ENCODE measurements at regions not wholly inside any gene's neighbourhood (a gene's known extent, or its start where the extent isn't known, plus 50 kb on each side); places are given as distances from the start of the nearest gene placed in this dataset.

GRCh38 chr12:19921716-19922115, 446.6 kb upstream of the PDE3A start:
- peak in 1 of 2 donors; percentile 11 for DNase-seq

GRCh38 chr12:19922717-19923116, 445.6 kb upstream of the PDE3A start:
- DNase-seq: no peak

- no peak for DNase-seq
Measured at GRCh38 chr12:19924360-19924759, 444.0 kb upstream of the PDE3A start.

- no peak for DNase-seq
Measured at GRCh38 chr12:19925841-19926240, 442.5 kb upstream of the PDE3A start.

- no peak for DNase-seq
Measured at GRCh38 chr12:19926266-19926665, 442.1 kb upstream of the PDE3A start.

GRCh38 chr12:19927661-19928060, 440.7 kb upstream of the PDE3A start:
- no peak for DNase-seq

GRCh38 chr12:19932413-19932812, 435.9 kb upstream of the PDE3A start:
- DNase-seq: no peak

- no peak for DNase-seq
Measured at GRCh38 chr12:19933924-19934323, 434.4 kb upstream of the PDE3A start.

GRCh38 chr12:19937161-19937560, 431.2 kb upstream of the PDE3A start:
- DNase-seq: no peak

- no peak for DNase-seq
Measured at GRCh38 chr12:19938031-19938430, 430.3 kb upstream of the PDE3A start.

GRCh38 chr12:19938491-19938890, 429.8 kb upstream of the PDE3A start:
- no peak for DNase-seq

- DNase-seq: no peak
Measured at GRCh38 chr12:19940267-19940666, 428.1 kb upstream of the PDE3A start.

GRCh38 chr12:19941096-19941495, 427.2 kb upstream of the PDE3A start:
- DNase-seq: no peak

GRCh38 chr12:19945559-19946435, 422.5 kb upstream of the PDE3A start:
- DNase-seq: no peak

GRCh38 chr12:19946550-19946949, 421.8 kb upstream of the PDE3A start:
- DNase-seq: no peak

GRCh38 chr12:19947344-19947743, 421.0 kb upstream of the PDE3A start:
- no peak for DNase-seq

- no peak for DNase-seq
Measured at GRCh38 chr12:19951664-19952063, 416.7 kb upstream of the PDE3A start.

- no peak for DNase-seq
Measured at GRCh38 chr12:19953734-19954133, 414.6 kb upstream of the PDE3A start.

GRCh38 chr12:19954163-19954562, 414.2 kb upstream of the PDE3A start:
- DNase-seq: no peak

- no peak for DNase-seq
Measured at GRCh38 chr12:19957308-19958125, 410.8 kb upstream of the PDE3A start.

- no peak for DNase-seq
Measured at GRCh38 chr12:19958389-19958788, 409.9 kb upstream of the PDE3A start.

- DNase-seq: no peak
Measured at GRCh38 chr12:19959353-19959752, 409.0 kb upstream of the PDE3A start.

GRCh38 chr12:19960527-19960926, 407.8 kb upstream of the PDE3A start:
- no peak for DNase-seq

GRCh38 chr12:19962192-19962591, 406.1 kb upstream of the PDE3A start:
- no peak for DNase-seq

Measured in CD4-positive, alpha-beta T cell treated with Interferon alpha-2 for 1 hour (primary cell).